ENCODE measurements at regions not wholly inside any gene's neighbourhood (a gene's known extent, or its start where the extent isn't known, plus 50 kb on each side); places are given as distances from the start of the nearest gene placed in this dataset.

DNA sequence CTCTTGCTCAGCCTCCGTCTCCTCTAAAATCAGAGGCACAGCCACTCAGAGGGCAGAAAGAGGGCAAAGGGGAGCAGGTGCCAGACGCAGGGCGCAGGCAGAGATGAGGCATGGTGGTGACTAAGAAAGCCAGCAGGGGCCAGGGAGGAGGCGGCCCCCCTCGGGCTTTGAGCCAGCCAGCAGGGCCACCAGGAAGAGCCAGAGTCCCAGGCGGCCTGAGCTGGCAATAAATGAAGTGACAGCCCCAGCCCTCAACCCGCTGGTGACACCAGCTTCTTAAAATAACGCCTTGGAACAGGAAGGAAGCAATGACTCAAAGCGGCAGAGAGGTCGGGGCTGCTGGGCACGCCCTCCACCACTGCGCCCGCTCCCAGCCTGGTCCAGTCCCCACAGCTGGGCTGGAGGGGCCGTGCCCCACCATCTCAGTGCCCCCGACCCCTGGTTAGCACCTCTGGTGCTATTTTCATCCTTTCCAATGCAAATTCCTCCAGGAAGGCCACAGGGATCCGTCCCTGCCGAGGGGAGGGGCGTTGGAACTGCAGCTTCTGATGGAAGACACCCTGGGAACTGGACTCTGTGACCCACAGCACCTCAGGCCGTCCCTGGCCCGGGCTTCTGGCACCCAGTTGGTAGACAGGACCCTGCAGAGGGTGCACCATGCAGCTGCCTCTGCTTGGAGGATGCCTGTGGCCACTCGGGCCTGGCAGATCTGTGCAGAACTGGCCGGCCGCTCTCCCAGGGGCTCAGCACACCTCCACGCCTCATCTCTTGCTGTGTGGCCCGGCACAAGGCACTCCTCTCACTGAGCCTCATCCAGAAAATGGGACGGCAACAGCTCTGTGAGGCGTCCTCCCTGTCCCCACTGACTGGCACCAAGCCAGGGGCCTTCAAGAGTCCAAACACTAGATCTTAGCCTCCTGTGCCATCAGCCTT lies 113.7 kb downstream of the NCOR2 start:
- Mint-ChIP-seq H3K4me3 (peak overlapping the region; percentile 80), H3K27me3 (ENCODE audit: low read depth in 2 of 2) (no peaks in the 10 kb centered on the region), H3K9me3 (no peaks in the 10 kb centered on the region), H3K36me3 (no peaks in the 10 kb centered on the region), H3K4me1 (peaks cover 66 to 85% of the 10 kb centered on the region in 2 donors), H3K27ac (peak overlapping the region; percentile 73 to 96)
- H3K27ac ChIP-seq (ENCODE audit: low read length) = peak overlapping the region; percentile 96
- peaks cover 8% of the 10 kb centered on the region for H3K36me3 ChIP-seq (ENCODE audit: control insufficient read depth, insufficient read depth, low read length)
- H3K9me3 ChIP-seq (ENCODE audit: control insufficient read depth, insufficient read depth, low read length) = no peaks in the 10 kb centered on the region
- intact Hi-C loops (cut with micrococcal nuclease) = loop anchor here (1.0 to 10.0 kb wide), 3 partner anchors 13 to 69 kb away; no protein-coding TSS in a partner anchor
- H3K27me3 ChIP-seq (ENCODE audit: control insufficient read depth, insufficient read depth, low read length) = no peaks in the 10 kb centered on the region
- ATAC-seq (peak; percentile 68 to 86 (median 78)), DNase-seq (peak; percentile 83 to 91)
- WGBS (ENCODE audit: insufficient coverage) = 15% methylated on average over 27 of the region's 27 CpGs
- peaks cover 95% of the 10 kb centered on the region for H3K4me1 ChIP-seq (ENCODE audit: control insufficient read depth, insufficient read depth, low read length)
- peak overlapping the region; percentile 27 for H3K4me3 ChIP-seq (ENCODE audit: low read length)
- TF ChIP-seq, protein P1, sequence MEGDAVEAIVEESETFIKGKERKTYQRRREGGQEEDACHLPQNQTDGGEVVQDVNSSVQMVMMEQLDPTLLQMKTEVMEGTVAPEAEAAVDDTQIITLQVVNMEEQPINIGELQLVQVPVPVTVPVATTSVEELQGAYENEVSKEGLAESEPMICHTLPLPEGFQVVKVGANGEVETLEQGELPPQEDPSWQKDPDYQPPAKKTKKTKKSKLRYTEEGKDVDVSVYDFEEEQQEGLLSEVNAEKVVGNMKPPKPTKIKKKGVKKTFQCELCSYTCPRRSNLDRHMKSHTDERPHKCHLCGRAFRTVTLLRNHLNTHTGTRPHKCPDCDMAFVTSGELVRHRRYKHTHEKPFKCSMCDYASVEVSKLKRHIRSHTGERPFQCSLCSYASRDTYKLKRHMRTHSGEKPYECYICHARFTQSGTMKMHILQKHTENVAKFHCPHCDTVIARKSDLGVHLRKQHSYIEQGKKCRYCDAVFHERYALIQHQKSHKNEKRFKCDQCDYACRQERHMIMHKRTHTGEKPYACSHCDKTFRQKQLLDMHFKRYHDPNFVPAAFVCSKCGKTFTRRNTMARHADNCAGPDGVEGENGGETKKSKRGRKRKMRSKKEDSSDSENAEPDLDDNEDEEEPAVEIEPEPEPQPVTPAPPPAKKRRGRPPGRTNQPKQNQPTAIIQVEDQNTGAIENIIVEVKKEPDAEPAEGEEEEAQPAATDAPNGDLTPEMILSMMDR (IDR thresholded peaks at IDR 0.05) = no peak

DNA sequence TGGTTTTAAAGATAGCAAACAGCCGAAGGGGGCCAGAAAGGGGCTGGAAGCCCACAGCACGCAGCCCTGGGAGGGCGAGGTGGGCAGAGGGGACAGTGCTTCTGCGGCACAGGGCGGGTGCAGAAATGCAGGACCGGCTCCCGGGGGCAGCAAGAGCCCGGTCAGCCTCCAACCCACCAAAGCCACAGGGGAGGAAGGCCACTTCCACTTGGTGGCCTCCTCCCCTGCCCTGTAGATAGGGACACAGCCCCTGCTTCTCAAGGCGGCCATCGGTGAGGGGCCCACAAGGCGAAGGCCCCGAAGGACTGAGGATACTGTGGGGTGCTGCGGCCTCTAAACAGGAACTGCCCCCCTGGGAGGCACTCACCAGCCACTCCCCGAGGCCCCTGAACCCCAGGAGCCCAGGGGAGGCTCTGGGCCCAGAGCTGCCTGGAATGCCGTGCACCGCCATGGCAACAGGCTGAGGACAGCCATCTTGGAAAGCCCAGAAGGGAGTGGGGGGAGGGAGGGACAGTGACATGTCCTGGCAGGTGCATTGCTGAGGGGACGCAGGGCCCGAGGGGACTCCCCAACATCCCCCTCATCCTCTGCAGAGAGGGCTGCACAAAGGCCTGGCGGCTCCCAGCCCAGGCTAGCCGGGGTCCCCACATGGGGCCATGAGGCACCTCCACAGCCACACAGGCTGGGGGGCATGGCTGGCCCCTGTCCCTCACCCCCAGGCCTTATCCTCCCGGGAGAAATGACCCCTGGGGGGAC lies 114.7 kb downstream of the NCOR2 start:
- ATAC-seq (no peak), DNase-seq (peak in 1 of 2 donors; percentile 19)
- Mint-ChIP-seq H3K9me3 (no peaks in the 10 kb centered on the region), H3K4me3 (peak overlapping the region; percentile 80), H3K27ac (peak overlapping the region; percentile 73 to 96), H3K36me3 (no peaks in the 10 kb centered on the region), H3K27me3 (ENCODE audit: low read depth in 2 of 2) (no peaks in the 10 kb centered on the region), H3K4me1 (peaks cover 64 to 80% of the 10 kb centered on the region in 2 donors)
- H3K36me3 ChIP-seq (ENCODE audit: control insufficient read depth, insufficient read depth, low read length) = peaks cover 12% of the 10 kb centered on the region
- no peaks in the 10 kb centered on the region for H3K9me3 ChIP-seq (ENCODE audit: control insufficient read depth, insufficient read depth, low read length)
- TF ChIP-seq, protein P1 (IDR thresholded peaks at IDR 0.05) = no peak
- H3K27me3 ChIP-seq (ENCODE audit: control insufficient read depth, insufficient read depth, low read length) = no peaks in the 10 kb centered on the region
- peaks cover 85% of the 10 kb centered on the region for H3K4me1 ChIP-seq (ENCODE audit: control insufficient read depth, insufficient read depth, low read length)
- peak overlapping the region; percentile 96 for H3K27ac ChIP-seq (ENCODE audit: low read length)
- WGBS (ENCODE audit: insufficient coverage) = 62% methylated on average over 19 of the region's 21 CpGs
- H3K4me3 ChIP-seq (ENCODE audit: low read length) = peak overlapping the region; percentile 27
- intact Hi-C loops (cut with micrococcal nuclease) = loop anchor here (1.0 to 10.0 kb wide), 3 partner anchors 14 to 68 kb away; no protein-coding TSS in a partner anchor

DNA sequence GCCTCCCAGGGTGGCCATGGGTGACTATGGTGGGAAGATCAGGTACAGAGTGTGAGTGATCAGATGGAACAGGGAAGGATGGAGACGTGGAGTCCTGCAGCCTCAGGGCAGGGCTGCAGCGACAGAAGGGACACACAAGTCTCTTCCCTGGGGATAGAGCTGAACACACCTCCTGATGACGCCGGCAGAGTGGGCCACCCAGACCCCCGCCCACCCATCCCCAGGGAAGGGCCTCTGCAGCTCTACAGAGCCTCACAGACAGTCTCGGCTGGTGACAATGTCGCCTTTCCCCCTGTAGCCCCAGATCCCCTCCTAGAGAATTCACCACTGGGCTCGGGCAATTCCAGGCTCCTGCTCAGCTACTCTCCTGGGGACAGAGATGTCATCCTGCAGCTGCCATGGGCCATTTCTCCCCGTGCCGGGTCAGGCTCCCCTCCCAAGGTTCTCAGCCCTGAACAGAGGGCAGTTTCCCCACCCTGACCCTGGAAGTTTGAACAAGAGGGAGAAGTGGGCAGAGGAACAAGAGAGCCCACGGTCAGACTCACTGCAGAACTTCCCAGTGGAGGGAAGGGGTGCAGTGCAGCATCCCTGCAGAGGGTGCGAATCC lies 115.7 kb downstream of the NCOR2 start:
- no peaks in the 10 kb centered on the region for H3K9me3 Mint-ChIP-seq
- H3K36me3 ChIP-seq (ENCODE audit: control insufficient read depth, insufficient read depth, low read length) = peaks cover 12% of the 10 kb centered on the region
- H3K36me3 Mint-ChIP-seq = no peaks in the 10 kb centered on the region
- no peak for DNase-seq
- H3K27ac ChIP-seq (ENCODE audit: low read length) = no peak overlapping the region
- TF ChIP-seq, protein P1 (IDR thresholded peaks at IDR 0.05) = no peak
- H3K4me1 Mint-ChIP-seq = peaks cover 64 to 70% of the 10 kb centered on the region in 2 donors
- H3K27me3 Mint-ChIP-seq (ENCODE audit: low read depth in 2 of 2) = no peaks in the 10 kb centered on the region
- no peaks in the 10 kb centered on the region for H3K9me3 ChIP-seq (ENCODE audit: control insufficient read depth, insufficient read depth, low read length)
- peak overlapping the region; percentile 83 for H3K4me3 Mint-ChIP-seq
- peak overlapping the region; percentile 87 to 96 for H3K27ac Mint-ChIP-seq
- no peak for ATAC-seq
- H3K4me1 ChIP-seq (ENCODE audit: control insufficient read depth, insufficient read depth, low read length) = peaks cover 76% of the 10 kb centered on the region
- H3K27me3 ChIP-seq (ENCODE audit: control insufficient read depth, insufficient read depth, low read length) = no peaks in the 10 kb centered on the region
- 83% methylated on average over 12 of the region's 12 CpGs for WGBS (ENCODE audit: insufficient coverage)
- H3K4me3 ChIP-seq (ENCODE audit: low read length) = no peak overlapping the region
- intact Hi-C loops (cut with micrococcal nuclease) = loop anchor here (10.0 kb wide), 1 partner anchor 67 kb away; no protein-coding TSS in a partner anchor
